ENCODE measurements at regions not wholly inside any gene's neighbourhood (a gene's known extent, or its start where the extent isn't known, plus 50 kb on each side); places are given as distances from the start of the nearest gene placed in this dataset.

GRCh38 chr6:90939906-90940305 lies 353.0 kb upstream of the MAP3K7 start:
- TF ChIP-seq, protein P1, sequence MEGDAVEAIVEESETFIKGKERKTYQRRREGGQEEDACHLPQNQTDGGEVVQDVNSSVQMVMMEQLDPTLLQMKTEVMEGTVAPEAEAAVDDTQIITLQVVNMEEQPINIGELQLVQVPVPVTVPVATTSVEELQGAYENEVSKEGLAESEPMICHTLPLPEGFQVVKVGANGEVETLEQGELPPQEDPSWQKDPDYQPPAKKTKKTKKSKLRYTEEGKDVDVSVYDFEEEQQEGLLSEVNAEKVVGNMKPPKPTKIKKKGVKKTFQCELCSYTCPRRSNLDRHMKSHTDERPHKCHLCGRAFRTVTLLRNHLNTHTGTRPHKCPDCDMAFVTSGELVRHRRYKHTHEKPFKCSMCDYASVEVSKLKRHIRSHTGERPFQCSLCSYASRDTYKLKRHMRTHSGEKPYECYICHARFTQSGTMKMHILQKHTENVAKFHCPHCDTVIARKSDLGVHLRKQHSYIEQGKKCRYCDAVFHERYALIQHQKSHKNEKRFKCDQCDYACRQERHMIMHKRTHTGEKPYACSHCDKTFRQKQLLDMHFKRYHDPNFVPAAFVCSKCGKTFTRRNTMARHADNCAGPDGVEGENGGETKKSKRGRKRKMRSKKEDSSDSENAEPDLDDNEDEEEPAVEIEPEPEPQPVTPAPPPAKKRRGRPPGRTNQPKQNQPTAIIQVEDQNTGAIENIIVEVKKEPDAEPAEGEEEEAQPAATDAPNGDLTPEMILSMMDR (IDR thresholded peaks at IDR 0.05 in 2 of 3, conservative IDR thresholded peaks at IDR 0.05 in 1 of 3; ENCODE audit: control insufficient read depth in 2 of 3, extremely low read depth in 1 of 3, insufficient read depth in 1 of 3, low read depth in 3 of 3, low read length in 3 of 3): no peak
- no peak for TF ChIP-seq ZNF24 (IDR thresholded peaks at IDR 0.05)
- TF ChIP-seq POLR2A (IDR thresholded peaks at IDR 0.05; ENCODE audit: low read depth, low read length): no peak
- no peak for TF ChIP-seq ZNF274 (IDR thresholded peaks at IDR 0.05; ENCODE audit: insufficient read depth, insufficient read length)
- TF ChIP-seq ZZZ3 (IDR thresholded peaks at IDR 0.05; ENCODE audit: control insufficient read depth, insufficient read length, low read depth): no peak
- no peak for TF ChIP-seq EZH2 (IDR thresholded peaks at IDR 0.05; ENCODE audit: borderline replicate concordance, control insufficient read depth, low read depth, low read length)
- TF ChIP-seq E2F4 (IDR thresholded peaks at IDR 0.05; ENCODE audit: low read depth, low read length): no peak
- TF ChIP-seq TARDBP (IDR thresholded peaks at IDR 0.05; ENCODE audit: borderline replicate concordance): no peak
- no peak for TF ChIP-seq HDAC6 (IDR thresholded peaks at IDR 0.05; ENCODE audit: unreplicated experiment)
- no peak for TF ChIP-seq POLR2AphosphoS2 (IDR thresholded peaks at IDR 0.05; ENCODE audit: low read depth, low read length)
- TF ChIP-seq USF1 (IDR thresholded peaks at IDR 0.05; ENCODE audit: borderline replicate concordance, extremely low read length, insufficient read depth, low read depth, low read length): no peak
- TF ChIP-seq, protein P2, sequence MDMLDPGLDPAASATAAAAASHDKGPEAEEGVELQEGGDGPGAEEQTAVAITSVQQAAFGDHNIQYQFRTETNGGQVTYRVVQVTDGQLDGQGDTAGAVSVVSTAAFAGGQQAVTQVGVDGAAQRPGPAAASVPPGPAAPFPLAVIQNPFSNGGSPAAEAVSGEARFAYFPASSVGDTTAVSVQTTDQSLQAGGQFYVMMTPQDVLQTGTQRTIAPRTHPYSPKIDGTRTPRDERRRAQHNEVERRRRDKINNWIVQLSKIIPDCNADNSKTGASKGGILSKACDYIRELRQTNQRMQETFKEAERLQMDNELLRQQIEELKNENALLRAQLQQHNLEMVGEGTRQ (IDR thresholded peaks at IDR 0.05; ENCODE audit: borderline replicate concordance, low read depth, low read length): no peak
- no peak for TF ChIP-seq PML (IDR thresholded peaks at IDR 0.05; ENCODE audit: low read length)
- no peak for TF ChIP-seq TAF1 (IDR thresholded peaks at IDR 0.05; ENCODE audit: borderline replicate concordance, low read depth, low read length)

Data from GM12878 (cell line).